WTC11 (cell line): ENCODE measurements at regions not wholly inside any gene's neighbourhood (a gene's known extent, or its start where the extent isn't known, plus 50 kb on each side); places are given as distances from the start of the nearest gene placed in this dataset.

Experiments used
- ATF2 ChIP-seq: sonication (generic); formaldehyde crosslinking; IDR thresholded peaks from 2 replicates; pipeline ENCODE4 v1.8.1; 2022; ENCODE audit warnings: low read depth, missing genetic modification reagents, borderline replicate concordance
- CREB1 ChIP-seq: sonication (generic); formaldehyde crosslinking; IDR thresholded peaks from 2 replicates; pipeline ENCODE4 v1.8.0; 2023; ENCODE audit warnings: mild to moderate bottlenecking, missing genetic modification reagents
- CREM ChIP-seq: sonication (generic); formaldehyde crosslinking; IDR thresholded peaks from 2 replicates; pipeline ENCODE4 v1.8.1; 2022; ENCODE audit warnings: mild to moderate bottlenecking, missing genetic modification reagents, moderate library complexity
- CTCF ChIP-seq: fragments of 200-600 bp; IDR thresholded peaks from 2 replicates; pipeline ENCODE4 v1.8.0; 2022; ENCODE audit warnings: antibody characterized with exemption
- E2F1 ChIP-seq: sonication (generic); formaldehyde crosslinking; IDR thresholded peaks from 2 replicates; pipeline ENCODE4 v1.8.0; 2022; ENCODE audit warnings: mild to moderate bottlenecking, missing genetic modification reagents
- ELF4 ChIP-seq: sonication (generic); formaldehyde crosslinking; IDR thresholded peaks from 2 replicates; pipeline ENCODE4 v1.8.1; 2022; ENCODE audit warnings: low read depth, mild to moderate bottlenecking, moderate library complexity, missing genetic modification reagents
- IRF1 ChIP-seq: sonication (generic); formaldehyde crosslinking; IDR thresholded peaks from 2 replicates; pipeline ENCODE4 v1.8.0; 2023; ENCODE audit warnings: missing genetic modification reagents
- NFYB ChIP-seq: sonication (generic); formaldehyde crosslinking; conservative IDR thresholded peaks from 2 replicates; pipeline ENCODE4 v1.8.0; 2022; ENCODE audit warnings: low read depth, missing genetic modification reagents
- SMAD4 ChIP-seq: sonication (generic); formaldehyde crosslinking; IDR thresholded peaks from 2 replicates; pipeline ENCODE4 v1.8.0; 2022; ENCODE audit warnings: mild to moderate bottlenecking, missing genetic modification reagents
- TP53 ChIP-seq: sonication (generic); formaldehyde crosslinking; IDR thresholded peaks from 2 replicates; pipeline ENCODE4 v1.8.1; 2023; ENCODE audit warnings: mild to moderate bottlenecking, missing genetic modification reagents
- ZNF138 ChIP-seq: sonication (generic); formaldehyde crosslinking; conservative IDR thresholded peaks from 2 replicates; pipeline ENCODE4 v1.8.1; 2022; ENCODE audit warnings: mild to moderate bottlenecking, moderate library complexity, missing genetic modification reagents
- ZNF263 ChIP-seq: sonication (generic); formaldehyde crosslinking; IDR thresholded peaks from 2 replicates; pipeline ENCODE4 v1.8.1; 2022; ENCODE audit warnings: low read depth, mild to moderate bottlenecking, moderate library complexity, missing genetic modification reagents
- ZSCAN18 ChIP-seq: fragments of 250-450 bp; sonication (Bioruptor Pico); IDR thresholded peaks from 2 replicates; pipeline ENCODE4 v2.1.2; 2022; ENCODE audit warnings: mild to moderate bottlenecking, moderate library complexity

- TF ChIP-seq CTCF = no peak
- TF ChIP-seq NFYB (CRISPR knock-in tag) = no peak
- TF ChIP-seq ZSCAN18 (CRISPR knock-in tag) = no peak
- TF ChIP-seq IRF1 (CRISPR knock-in tag) = no peak
- no peak for TF ChIP-seq E2F1 (CRISPR knock-in tag)
- TF ChIP-seq ZNF138 = no peak
- no peak for TF ChIP-seq CREM
- TF ChIP-seq ELF4 = no peak
- no peak for TF ChIP-seq ZNF263 (CRISPR knock-in tag)
- TF ChIP-seq TP53 (CRISPR knock-in tag) = no peak
- no peak for TF ChIP-seq ATF2 (CRISPR knock-in tag)
- TF ChIP-seq SMAD4 (CRISPR knock-in tag) = no peak
- TF ChIP-seq CREB1 = no peak
Measured at GRCh38 chr13:24080134-24080533, 80.4 kb upstream of the SPATA13 start.
